DND-41 (cell line): ENCODE measurements at regions not wholly inside any gene's neighbourhood (a gene's known extent, or its start where the extent isn't known, plus 50 kb on each side); places are given as distances from the start of the nearest gene placed in this dataset.

ENCODE experiments used
- EZH2 ChIP-seq: IDR thresholded peaks from 3 replicates; pipeline ENCODE4 v1.6.1; 2012; ENCODE audit warnings: borderline replicate concordance, low read depth, mild to moderate bottlenecking, moderate library complexity, low read length, inconsistent platforms; ENCODE audit not compliant: severe bottlenecking
- TF ChIP-seq, protein P1 (sequence below): IDR thresholded peaks from 2 replicates; pipeline ENCODE4 v1.5.1; 2012; ENCODE audit warnings: borderline replicate concordance, low read length, moderate library complexity, mild to moderate bottlenecking; ENCODE audit not compliant: poor library complexity, severe bottlenecking; ENCODE audit errors: extremely low read depth

DNA sequence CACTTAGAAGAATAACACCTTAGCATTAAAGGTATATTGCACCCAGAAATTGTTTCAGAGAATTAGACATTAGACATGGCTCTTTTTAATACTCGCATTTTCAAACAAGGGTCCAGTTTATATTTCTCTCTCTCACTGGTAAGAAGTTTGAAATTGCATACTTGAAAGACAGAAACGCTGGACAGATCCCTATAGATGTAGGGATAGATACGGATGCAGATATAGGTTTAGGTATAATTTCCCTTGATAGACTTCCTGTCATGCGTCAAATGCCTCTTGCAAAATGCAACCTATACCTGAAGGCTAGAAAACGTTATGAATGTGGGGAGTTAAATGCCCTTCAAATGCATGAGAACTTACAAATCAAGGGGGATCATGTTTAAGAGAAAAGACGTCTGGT is 99.4 kb upstream of the BCL6 start:
- TF ChIP-seq EZH2, result no peak
- TF ChIP-seq, protein P1, sequence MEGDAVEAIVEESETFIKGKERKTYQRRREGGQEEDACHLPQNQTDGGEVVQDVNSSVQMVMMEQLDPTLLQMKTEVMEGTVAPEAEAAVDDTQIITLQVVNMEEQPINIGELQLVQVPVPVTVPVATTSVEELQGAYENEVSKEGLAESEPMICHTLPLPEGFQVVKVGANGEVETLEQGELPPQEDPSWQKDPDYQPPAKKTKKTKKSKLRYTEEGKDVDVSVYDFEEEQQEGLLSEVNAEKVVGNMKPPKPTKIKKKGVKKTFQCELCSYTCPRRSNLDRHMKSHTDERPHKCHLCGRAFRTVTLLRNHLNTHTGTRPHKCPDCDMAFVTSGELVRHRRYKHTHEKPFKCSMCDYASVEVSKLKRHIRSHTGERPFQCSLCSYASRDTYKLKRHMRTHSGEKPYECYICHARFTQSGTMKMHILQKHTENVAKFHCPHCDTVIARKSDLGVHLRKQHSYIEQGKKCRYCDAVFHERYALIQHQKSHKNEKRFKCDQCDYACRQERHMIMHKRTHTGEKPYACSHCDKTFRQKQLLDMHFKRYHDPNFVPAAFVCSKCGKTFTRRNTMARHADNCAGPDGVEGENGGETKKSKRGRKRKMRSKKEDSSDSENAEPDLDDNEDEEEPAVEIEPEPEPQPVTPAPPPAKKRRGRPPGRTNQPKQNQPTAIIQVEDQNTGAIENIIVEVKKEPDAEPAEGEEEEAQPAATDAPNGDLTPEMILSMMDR, result no peak
